K562 (cell line): ENCODE measurements at regions not wholly inside any gene's neighbourhood (a gene's known extent, or its start where the extent isn't known, plus 50 kb on each side); places are given as distances from the start of the nearest gene placed in this dataset.

ENCODE experiments used
- ATAC-seq: fragments of 200-7000 bp; cut with Tn5 transposase; 3 replicates; pipeline ENCODE4 v1.9.1; 2020; ENCODE audit warnings: moderate library complexity
- BruUV-seq: library from RNA; stranded (reverse); fragments of 400-500 nt; replicated peaks from 2 replicates; lab custom pipeline; 2021; lab: Mats Ljungman, UMichigan
- CTCF ChIA-PET: fragments of 300-600 bp; formaldehyde crosslinking; extraction: SDS; loops from one replicate; lab custom pipeline; 2021; ENCODE audit warnings: low intra/inter-chr PET ratio; lab: Yijun Ruan, JAX
- POLR2A ChIA-PET: fragments of 300-600, 350-650 bp; sonication (Branson Sonifier 250); formaldehyde crosslinking; extraction: SDS; loops from one replicate; lab custom pipeline; 2021; ENCODE audit warnings: antibody characterized with exemption, inconsistent platforms; lab: Yijun Ruan, JAX
- DNase-seq, 4 experiments: peaks; one replicate each; pipeline versions ENCODE4 v3.0.0 to v3.0.0-alpha.2; 2011 to 2018; ENCODE audit warnings: low spot score in 3 of 4, mixed read lengths in 3 of 4; ENCODE audit errors: extremely low read depth in 1 of 4
- FAIRE-seq: peaks from 2 replicates; lab custom pipeline; 2011; peaks lifted over from hg19 to GRCh38; lab: Jason Lieb, UNC
- H2AFZ ChIP-seq: 2 replicates; pipeline ENCODE4 v1.6.0; 2011; ENCODE audit warnings: low read depth, low read length, control low read depth, inconsistent platforms
- H3K27ac ChIP-seq: fragments of 200-600 bp; 3 replicates; pipeline ENCODE4 v1.8.0; 2011; ENCODE audit warnings: low read depth, mild to moderate bottlenecking, control low read depth, inconsistent platforms, low read length, moderate library complexity, mixed read lengths; ENCODE audit errors: extremely low read depth
- H3K27me3 ChIP-seq, 2 experiments: fragments of 300-600 bp in 1 of 2; 2 replicates in 1 of 2; 3 replicates in 1 of 2; pipeline versions ENCODE4 v1.6.0 to v1.8.0; 2011; ENCODE audit warnings: inconsistent platforms in 2 of 2, low read length in 2 of 2, mild to moderate bottlenecking in 1 of 2, mixed read lengths in 1 of 2, moderate library complexity in 1 of 2; ENCODE audit not compliant: control insufficient read depth in 2 of 2, insufficient read depth in 2 of 2
- H3K36me3 ChIP-seq: fragments of 300-600 bp; 3 replicates; pipeline ENCODE4 v1.8.0; 2011; ENCODE audit warnings: mild to moderate bottlenecking, low read length, inconsistent platforms; ENCODE audit not compliant: control insufficient read depth, insufficient read depth
- H3K4me1 ChIP-seq, 2 experiments: fragments of 200-600 bp in 1 of 2; replicated peaks in 1 of 2; 2 replicates in 1 of 2; 3 replicates in 1 of 2; pipeline versions ENCODE4 v1.5.1 to v1.8.0; 2011; ENCODE audit warnings: inconsistent platforms in 2 of 2, low read length in 2 of 2, mild to moderate bottlenecking in 1 of 2, mixed read lengths in 1 of 2, moderate library complexity in 1 of 2; ENCODE audit not compliant: control insufficient read depth in 2 of 2, insufficient read depth in 2 of 2
- H3K4me2 ChIP-seq: 2 replicates; pipeline ENCODE4 v1.6.1; 2011; ENCODE audit warnings: low read length, control low read depth, inconsistent platforms, mixed read lengths; ENCODE audit not compliant: insufficient read depth
- H3K4me3 ChIP-seq: fragments of 200-600 bp; sonication (generic), shearing (Covaris generic); 2 replicates; pipeline ENCODE4 v1.5.1; 2016; ENCODE audit warnings: control low read depth, inconsistent platforms
- H3K79me2 ChIP-seq: fragments of 200-600 bp; 3 replicates; pipeline ENCODE4 v1.8.0; 2011; ENCODE audit warnings: low read length, inconsistent platforms; ENCODE audit not compliant: control insufficient read depth, insufficient read depth
- H3K9ac ChIP-seq, 2 experiments: 2 replicates each; pipeline versions ENCODE4 v1.6.0 to v1.6.1; 2011; ENCODE audit warnings: low read depth in 2 of 2, low read length in 2 of 2, control low read depth in 1 of 2, inconsistent platforms in 1 of 2, mild to moderate bottlenecking in 1 of 2, mixed read lengths in 1 of 2; ENCODE audit not compliant: insufficient read depth in 1 of 2
- H3K9me1 ChIP-seq: one replicate; pipeline ENCODE4 v1.6.0; 2011; ENCODE audit warnings: inconsistent platforms, mild to moderate bottlenecking, low read length, moderate library complexity; ENCODE audit not compliant: control insufficient read depth, insufficient read depth
- H3K9me3 ChIP-seq: replicated peaks from 2 replicates; pipeline ENCODE4 v1.5.1; 2011; ENCODE audit warnings: low read depth, low read length, inconsistent platforms; ENCODE audit not compliant: control insufficient read depth, insufficient read depth
- H4K20me1 ChIP-seq: replicated peaks from 2 replicates; pipeline ENCODE4 v1.6.1; 2011; ENCODE audit warnings: low read length, inconsistent platforms, mixed read lengths; ENCODE audit not compliant: control insufficient read depth, insufficient read depth
- CREB5 ChIP-seq: fragments of 250-450 bp; sonication (Bioruptor Pico); IDR thresholded peaks from 2 replicates; pipeline ENCODE4 v1.5.0; 2020; ENCODE audit warnings: mild to moderate bottlenecking
- E4F1 ChIP-seq: fragments of 250-450 bp; sonication (Bioruptor Pico); IDR thresholded peaks from 2 replicates; pipeline ENCODE4 v1.5.0; 2021; ENCODE audit warnings: mild to moderate bottlenecking, borderline replicate concordance
- FOXM1 ChIP-seq, 2 experiments: fragments of 450-650 bp in 1 of 2; sonication (generic) in 1 of 2; formaldehyde crosslinking in 1 of 2; IDR thresholded peaks; 2 replicates each; pipeline versions ENCODE4 v1.6.1 to v1.9.0; 2017 to 2022; ENCODE audit warnings: low read depth in 2 of 2, mild to moderate bottlenecking in 2 of 2, missing genetic modification reagents in 1 of 2, moderate library complexity in 1 of 2
- GATAD2B ChIP-seq: fragments of 450-650 bp; IDR thresholded peaks from 2 replicates; pipeline ENCODE4 v1.6.1; 2017; ENCODE audit warnings: mild to moderate bottlenecking, borderline replicate concordance
- HDAC8 ChIP-seq: fragments of 450-650 bp; IDR thresholded peaks from 2 replicates; pipeline ENCODE4 v1.6.1; 2016; ENCODE audit warnings: mild to moderate bottlenecking, missing genetic modification characterization, moderate library complexity, missing compliant biosample characterization
- IRF2 ChIP-seq: sonication (generic); formaldehyde crosslinking; IDR thresholded peaks from 2 replicates; pipeline ENCODE4 v1.8.1; 2022; ENCODE audit warnings: mild to moderate bottlenecking, missing genetic modification reagents
- MEF2A ChIP-seq: IDR thresholded peaks from 2 replicates; pipeline ENCODE4 v1.6.1; 2011; ENCODE audit warnings: low read depth, mild to moderate bottlenecking, low read length, moderate library complexity; ENCODE audit not compliant: control insufficient read depth
- MYBL2 ChIP-seq, 2 experiments: fragments of 450-650 bp in 1 of 2; sonication (generic) in 1 of 2; formaldehyde crosslinking in 1 of 2; IDR thresholded peaks; 2 replicates each; pipeline versions ENCODE4 v1.6.1 to v1.8.1; 2017 to 2022; ENCODE audit warnings: borderline replicate concordance in 1 of 2, inconsistent platforms in 1 of 2, low read depth in 1 of 2, mild to moderate bottlenecking in 1 of 2, missing genetic modification reagents in 1 of 2, moderate library complexity in 1 of 2
- NFIC ChIP-seq: fragments of 450-650 bp; IDR thresholded peaks from 2 replicates; pipeline ENCODE4 v1.6.1; 2017; ENCODE audit warnings: mild to moderate bottlenecking, inconsistent platforms
- NONO ChIP-seq, 2 experiments: fragments of 200-400 bp in 1 of 2; fragments of 450-650 bp in 1 of 2; formaldehyde crosslinking in 1 of 2; IDR thresholded peaks; 2 replicates each; pipeline ENCODE4 v1.6.1; 2017; ENCODE audit warnings: low read depth in 2 of 2, mild to moderate bottlenecking in 2 of 2, moderate library complexity in 2 of 2, low read length in 1 of 2
- SREBF2 ChIP-seq: sonication (generic); formaldehyde crosslinking; IDR thresholded peaks from 2 replicates; pipeline ENCODE4 v1.4.0; 2020; ENCODE audit warnings: mild to moderate bottlenecking, missing genetic modification reagents
- STAT6 ChIP-seq: sonication (generic); formaldehyde crosslinking; IDR thresholded peaks from 2 replicates; pipeline ENCODE4 v1.8.1; 2023; ENCODE audit warnings: mild to moderate bottlenecking, missing genetic modification reagents
- TAF9B ChIP-seq: fragments of 450-650 bp; IDR thresholded peaks from 2 replicates; pipeline ENCODE4 v1.6.1; 2018; ENCODE audit warnings: mild to moderate bottlenecking; ENCODE audit not compliant: partially characterized antibody
- XRCC5 ChIP-seq: fragments of 200-400 bp; formaldehyde crosslinking; IDR thresholded peaks from 2 replicates; pipeline ENCODE4 v1.6.1; 2017; ENCODE audit warnings: low read depth, mild to moderate bottlenecking, low read length
- ZNF778 ChIP-seq: fragments of 450-650 bp; formaldehyde crosslinking; IDR thresholded peaks from 2 replicates; pipeline ENCODE4 v1.4.0; 2020; ENCODE audit warnings: mild to moderate bottlenecking, moderate library complexity
- WGBS: fragments of 100-300 bp; shearing (Covaris generic); methylation state at CpG from one replicate; pipeline ENCODE4 v1.1.6; 2016; ENCODE audit warnings: low coverage, mixed read lengths; ENCODE audit not compliant: insufficient coverage; ENCODE audit errors: missing lambda C conversion rate; 5-methylcytosine and 5-hydroxymethylcytosine counted together
- in situ Hi-C: fragments of 300-500 bp; cut with MboI; formaldehyde crosslinking; loops from 4 replicates; pipeline ENCODE4 v1.15.0; 2018; ENCODE audit warnings: inconsistent platforms, mixed read lengths
- intact Hi-C: fragments of 100-400 bp; cut with micrococcal nuclease; formaldehyde crosslinking; loops from 2 replicates; pipeline ENCODE4 v1.14.2; 2022

- CTCF ChIA-PET: no interaction called here
- Histone ChIP-seq H3K27ac (no peak overlapping the region), H3K36me3 (no peaks in the 10 kb centered on the region), H3K4me2 (no peak overlapping the region), H2AFZ (no peak overlapping the region), H3K9ac (no peak overlapping the region), H3K4me1 (no peaks in the 10 kb centered on the region), H3K9me3 (no peaks in the 10 kb centered on the region), H3K4me3 (no peak overlapping the region), H3K9me1 (no peaks in the 10 kb centered on the region), H3K79me2 (no peaks in the 10 kb centered on the region), H3K27me3 (no peaks in the 10 kb centered on the region), H4K20me1 (no peaks in the 10 kb centered on the region)
- intact Hi-C loops (no loop called here), in situ Hi-C loops (no loop called here)
- 0% methylated on average over 2 of the region's 2 CpGs for WGBS
- POLR2A ChIA-PET: no interaction called here
- DNase-seq (no peak), ATAC-seq (no peak), FAIRE-seq (no peak)
- no TSS peak for BruUV-seq
- TF ChIP-seq CREB5 (CRISPR knock-in tag) (no peak), IRF2 (CRISPR knock-in tag) (no peak), FOXM1 (IDR thresholded peaks at IDR 0.05; ENCODE audit: low read depth) (no peak), FOXM1 (CRISPR knock-in tag; IDR thresholded peaks at IDR 0.05; ENCODE audit: low read depth) (no peak), MYBL2 (IDR thresholded peaks at IDR 0.05; ENCODE audit: low read depth) (no peak), MYBL2 (CRISPR knock-in tag; IDR thresholded peaks at IDR 0.05; ENCODE audit: borderline replicate concordance) (no peak), GATAD2B (no peak), MEF2A (no peak), E4F1 (no peak), NFIC (no peak), ZNF778 (CRISPR knock-in tag) (no peak), SREBF2 (CRISPR knock-in tag) (no peak), NONO (IDR thresholded peaks at IDR 0.05; ENCODE audit: low read depth in 2 of 2, low read length in 1 of 2) (no peak), HDAC8 (tag) (no peak), XRCC5 (no peak), STAT6 (CRISPR knock-in tag) (no peak), TAF9B (no peak)
Measured at GRCh38 chr5:175264406-175264805, 179.6 kb downstream of the DRD1 start.
